ENCODE measurements at regions not wholly inside any gene's neighbourhood (a gene's known extent, or its start where the extent isn't known, plus 50 kb on each side); places are given as distances from the start of the nearest gene placed in this dataset.

DNA sequence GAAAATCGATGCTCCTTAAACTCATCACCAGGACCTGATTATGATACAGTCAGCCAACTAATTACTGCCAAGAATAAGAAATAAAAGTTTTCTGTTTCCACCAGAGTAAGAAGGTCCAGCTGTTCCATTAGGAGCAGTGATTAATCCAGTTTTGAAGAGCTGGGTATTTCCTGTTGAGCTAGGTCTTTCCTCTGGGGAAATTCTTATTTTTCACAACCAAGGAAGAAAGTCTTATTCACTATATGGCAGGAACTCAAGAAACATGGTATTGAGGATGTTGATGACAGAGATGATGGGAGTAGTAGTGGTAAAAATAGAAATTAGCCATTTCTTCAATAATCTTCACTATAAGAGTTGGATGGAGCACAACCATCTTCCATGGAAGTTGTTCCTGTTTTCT, 374.6 kb upstream of the RUNX1 start:
- no peak overlapping the region for H3K9ac ChIP-seq (ENCODE audit: extremely low read depth, insufficient read length, low read length)
- no peak overlapping the region for H3K4ac ChIP-seq (ENCODE audit: low read depth, low read length)
- no peaks in the 10 kb centered on the region for H3K79me1 ChIP-seq (ENCODE audit: insufficient read depth, low read depth, low read length, poor library complexity, severe bottlenecking)
- no peak overlapping the region for H2AFZ ChIP-seq (ENCODE audit: low read length)
- H3K27me3 ChIP-seq (ENCODE audit: insufficient read depth, low read length) = no peaks in the 10 kb centered on the region
- no peak overlapping the region for H4K5ac ChIP-seq (ENCODE audit: insufficient read length, low read depth, low read length)
- no peak overlapping the region for H3K56ac ChIP-seq (ENCODE audit: insufficient read length, low read depth, low read length)
- peaks cover 2% of the 10 kb centered on the region for H3K27me3 Mint-ChIP-seq (ENCODE audit: low read depth)
- no peak overlapping the region for H2BK5ac ChIP-seq (ENCODE audit: insufficient read length, low read length)
- H3K18ac ChIP-seq (ENCODE audit: insufficient read length, low read depth, low read length) = no peak overlapping the region
- TF ChIP-seq, protein P1, sequence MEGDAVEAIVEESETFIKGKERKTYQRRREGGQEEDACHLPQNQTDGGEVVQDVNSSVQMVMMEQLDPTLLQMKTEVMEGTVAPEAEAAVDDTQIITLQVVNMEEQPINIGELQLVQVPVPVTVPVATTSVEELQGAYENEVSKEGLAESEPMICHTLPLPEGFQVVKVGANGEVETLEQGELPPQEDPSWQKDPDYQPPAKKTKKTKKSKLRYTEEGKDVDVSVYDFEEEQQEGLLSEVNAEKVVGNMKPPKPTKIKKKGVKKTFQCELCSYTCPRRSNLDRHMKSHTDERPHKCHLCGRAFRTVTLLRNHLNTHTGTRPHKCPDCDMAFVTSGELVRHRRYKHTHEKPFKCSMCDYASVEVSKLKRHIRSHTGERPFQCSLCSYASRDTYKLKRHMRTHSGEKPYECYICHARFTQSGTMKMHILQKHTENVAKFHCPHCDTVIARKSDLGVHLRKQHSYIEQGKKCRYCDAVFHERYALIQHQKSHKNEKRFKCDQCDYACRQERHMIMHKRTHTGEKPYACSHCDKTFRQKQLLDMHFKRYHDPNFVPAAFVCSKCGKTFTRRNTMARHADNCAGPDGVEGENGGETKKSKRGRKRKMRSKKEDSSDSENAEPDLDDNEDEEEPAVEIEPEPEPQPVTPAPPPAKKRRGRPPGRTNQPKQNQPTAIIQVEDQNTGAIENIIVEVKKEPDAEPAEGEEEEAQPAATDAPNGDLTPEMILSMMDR (conservative IDR thresholded peaks at IDR 0.05) = no peak
- H3K79me2 ChIP-seq (ENCODE audit: insufficient read depth, low read length) = no peaks in the 10 kb centered on the region
- H2BK20ac ChIP-seq (ENCODE audit: low read depth, low read length, poor library complexity, severe bottlenecking) = no peak overlapping the region
- no peak overlapping the region for H2AK5ac ChIP-seq (ENCODE audit: insufficient read length, low read length)
- H3K23me2 ChIP-seq (ENCODE audit: insufficient read length, low read depth, low read length, poor library complexity, severe bottlenecking) = no peaks in the 10 kb centered on the region
- H3K36me3 Mint-ChIP-seq (ENCODE audit: insufficient read depth in 1 of 3, low read depth in 3 of 3) = peaks cover 18 to 21% (median 21%) of the 10 kb centered on the region in 3 experiments
- H2BK120ac ChIP-seq (ENCODE audit: low read depth, low read length, poor library complexity, severe bottlenecking) = no peak overlapping the region
- DNase-seq = no peak
- H2BK15ac ChIP-seq (ENCODE audit: low read depth, low read length) = no peak overlapping the region
- WGBS (ENCODE audit: extremely low coverage, insufficient read length, low lambda C conversion rate) = no CpG with 5 or more reads among the region's 1 CpG
- H3K14ac ChIP-seq (ENCODE audit: insufficient read depth, low read length) = no peak overlapping the region
- H3K4me1 Mint-ChIP-seq = peaks cover 14 to 15% of the 10 kb centered on the region in 2 experiments
- H3K27ac Mint-ChIP-seq = no peak overlapping the region
- H4K20me1 ChIP-seq (ENCODE audit: control insufficient read depth, insufficient read depth, insufficient read length) = no peaks in the 10 kb centered on the region
- no peak overlapping the region for H3K23ac ChIP-seq (ENCODE audit: insufficient read length, low read depth, low read length)
- no peak overlapping the region for H3T11ph ChIP-seq (ENCODE audit: low read length)
- H3K4me3 Mint-ChIP-seq = no peak overlapping the region
- no peak overlapping the region for H3K4me2 ChIP-seq (ENCODE audit: insufficient read depth, insufficient read length, low read length)
- no peak overlapping the region for H3K27ac ChIP-seq (ENCODE audit: insufficient read length, low read depth, low read length)
- no peak overlapping the region for H2BK12ac ChIP-seq (ENCODE audit: insufficient read length, low read depth, low read length)
- no peak overlapping the region for H4K91ac ChIP-seq (ENCODE audit: insufficient read length, low read depth, low read length)
- H3K9me3 Mint-ChIP-seq = peaks cover 22 to 29% of the 10 kb centered on the region in 2 experiments
- H4K8ac ChIP-seq (replicated peaks; ENCODE audit: insufficient read length, low read depth, low read length) = no peak overlapping the region
- H3K9me3 ChIP-seq (ENCODE audit: control insufficient read depth, low read depth, low read length) = no peaks in the 10 kb centered on the region
- no peaks in the 10 kb centered on the region; the same call in 1 of the 2 replicates for H3K4me1 ChIP-seq (ENCODE audit: insufficient read depth, low read length)

All from H9 (cell line).